ENCODE measurements at regions not wholly inside any gene's neighbourhood (a gene's known extent, or its start where the extent isn't known, plus 50 kb on each side); places are given as distances from the start of the nearest gene placed in this dataset.

DNA sequence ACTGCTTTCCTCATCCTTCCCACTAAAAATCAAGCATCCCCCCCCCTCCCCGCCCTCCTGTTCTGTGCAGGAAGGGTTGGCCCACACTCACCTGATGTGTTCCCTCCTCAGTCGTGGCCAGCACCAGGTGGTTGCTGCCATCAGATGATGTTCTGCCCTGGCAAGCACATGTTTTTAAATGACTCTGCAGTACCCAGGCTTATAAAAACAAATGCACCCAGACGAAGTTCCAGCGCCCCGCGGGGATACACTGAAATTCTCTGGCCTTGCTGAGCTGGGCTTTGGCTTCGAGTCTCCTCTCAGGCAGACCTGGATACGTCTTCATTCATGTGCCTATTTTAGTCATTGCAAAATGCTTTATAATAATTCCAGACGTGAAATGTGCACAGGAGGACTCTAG, 316.3 kb downstream of the DLEU7 start:
- H3K9me3 ChIP-seq (ENCODE audit: control insufficient read depth in 2 of 2, low read length in 2 of 2): no peaks in the 10 kb centered on the region
- no peak overlapping the region for H3K9ac ChIP-seq (ENCODE audit: low read length in 2 of 2)
- no peaks in the 10 kb centered on the region for H3K36me3 ChIP-seq (ENCODE audit: control insufficient read depth in 2 of 2, insufficient read depth in 2 of 2, low read length in 2 of 2)
- no peaks in the 10 kb centered on the region for H3K27me3 ChIP-seq (ENCODE audit: control insufficient read depth in 1 of 2, insufficient read depth in 2 of 2, low read length in 2 of 2)
- H3K4me1 ChIP-seq (ENCODE audit: control insufficient read depth, insufficient read depth, low read length): peaks cover 19% of the 10 kb centered on the region
- H3K27ac ChIP-seq (ENCODE audit: low read length): no peak overlapping the region
- H3K4me3 ChIP-seq (ENCODE audit: low read length in 2 of 2): peak overlapping the region in 1 of 2 donors; percentile 17

DNA sequence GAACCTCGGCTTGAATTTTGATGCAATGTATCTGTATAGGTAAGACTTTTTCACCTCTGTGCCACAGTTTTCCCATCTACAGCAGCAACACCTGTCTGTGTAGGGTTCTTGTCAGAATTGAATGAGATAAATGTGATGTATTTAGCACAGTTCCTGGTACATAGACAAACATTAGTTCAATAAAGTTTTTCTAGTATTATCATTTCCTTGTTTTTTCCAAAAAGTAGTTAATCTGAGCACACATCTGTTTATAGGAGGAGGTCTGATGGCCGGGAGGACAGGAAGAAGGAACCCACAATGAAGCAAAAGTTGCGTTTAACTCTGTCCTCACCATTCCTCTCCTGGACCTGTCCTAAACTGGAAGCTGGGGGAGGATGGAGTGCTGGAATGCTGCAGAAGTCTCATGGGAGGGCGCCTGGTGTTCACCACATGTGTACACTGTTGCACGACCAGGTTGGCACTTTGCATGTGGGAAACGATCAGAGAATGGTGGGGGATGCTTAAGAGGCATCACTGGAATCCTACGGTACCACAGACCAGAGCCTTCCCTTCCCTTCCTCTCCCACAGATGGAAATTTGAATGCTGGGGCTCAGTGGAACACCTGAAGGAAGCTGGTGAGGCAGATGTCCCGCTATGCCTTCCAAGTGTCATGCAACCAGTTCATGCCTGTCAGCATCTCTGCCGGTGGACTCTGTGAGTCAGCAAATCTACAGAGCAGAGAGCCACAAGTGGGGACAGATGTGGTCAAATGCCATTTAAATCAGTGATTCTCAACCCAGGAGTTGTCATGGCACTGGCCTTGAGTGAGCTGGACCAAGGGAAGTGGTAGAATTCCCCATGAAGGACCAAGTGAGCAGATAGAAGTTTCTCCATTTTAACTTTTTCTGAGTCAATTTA, 315.6 kb downstream of the DLEU7 start:
- no peaks in the 10 kb centered on the region for H3K27me3 ChIP-seq (ENCODE audit: control insufficient read depth in 1 of 2, insufficient read depth in 2 of 2, low read length in 2 of 2)
- H3K27ac ChIP-seq (ENCODE audit: low read length): no peak overlapping the region
- no peak overlapping the region for H3K4me3 ChIP-seq (ENCODE audit: low read length in 2 of 2)
- H3K9ac ChIP-seq (ENCODE audit: low read length in 2 of 2): no peak overlapping the region
- no peaks in the 10 kb centered on the region for H3K36me3 ChIP-seq (ENCODE audit: control insufficient read depth in 2 of 2, insufficient read depth in 2 of 2, low read length in 2 of 2)
- no peaks in the 10 kb centered on the region for H3K9me3 ChIP-seq (ENCODE audit: control insufficient read depth in 2 of 2, low read length in 2 of 2)
- peaks cover 17% of the 10 kb centered on the region for H3K4me1 ChIP-seq (ENCODE audit: control insufficient read depth, insufficient read depth, low read length)

DNA sequence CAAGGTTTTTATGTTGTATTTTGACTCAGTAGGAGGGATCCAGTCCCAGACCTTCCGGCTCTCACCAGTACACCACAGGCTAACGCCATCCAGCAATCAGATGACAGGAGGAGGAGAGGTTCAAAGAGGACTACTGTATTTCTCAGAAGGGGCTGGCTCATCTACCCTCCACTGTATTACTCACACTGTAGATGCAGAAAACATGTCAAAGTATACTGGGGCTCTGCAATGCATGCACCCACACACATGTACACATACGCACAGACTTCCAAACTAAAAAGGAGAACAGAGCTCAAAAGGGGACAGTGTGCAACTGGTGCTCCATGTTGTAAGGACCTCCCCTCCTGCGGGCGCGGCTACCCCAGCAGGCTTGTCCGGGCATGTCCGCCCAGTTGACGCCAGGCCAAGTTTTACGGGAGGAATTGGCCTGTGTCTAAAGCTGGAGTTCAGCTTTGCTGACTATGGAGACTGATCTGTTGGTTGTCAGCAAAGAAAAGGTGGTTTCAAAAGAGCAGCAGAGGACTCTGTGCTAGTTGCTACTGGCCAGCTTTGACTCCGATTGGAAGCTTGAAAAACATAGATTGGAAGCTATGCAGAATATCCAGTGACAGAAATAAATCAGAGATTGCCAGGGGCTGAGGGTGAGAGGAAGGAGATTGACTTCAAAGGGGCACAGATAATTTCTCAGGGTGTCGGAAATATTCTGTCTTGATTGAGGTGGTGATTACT, 314.2 kb downstream of the DLEU7 start:
- Histone ChIP-seq H3K4me3 (ENCODE audit: low read length in 2 of 2) (peak overlapping the region; percentile 51 to 60), H3K4me1 (ENCODE audit: control insufficient read depth, insufficient read depth, low read length) (peaks cover 17% of the 10 kb centered on the region), H3K9ac (ENCODE audit: low read length in 2 of 2) (peak overlapping the region in 1 of 2 donors; percentile 18), H3K27me3 (ENCODE audit: control insufficient read depth in 1 of 2, insufficient read depth in 2 of 2, low read length in 2 of 2) (no peaks in the 10 kb centered on the region), H3K9me3 (ENCODE audit: control insufficient read depth in 2 of 2, low read length in 2 of 2) (no peaks in the 10 kb centered on the region), H3K27ac (ENCODE audit: low read length) (peak overlapping the region; percentile 3), H3K36me3 (ENCODE audit: control insufficient read depth in 2 of 2, insufficient read depth in 2 of 2, low read length in 2 of 2) (no peaks in the 10 kb centered on the region)

DNA sequence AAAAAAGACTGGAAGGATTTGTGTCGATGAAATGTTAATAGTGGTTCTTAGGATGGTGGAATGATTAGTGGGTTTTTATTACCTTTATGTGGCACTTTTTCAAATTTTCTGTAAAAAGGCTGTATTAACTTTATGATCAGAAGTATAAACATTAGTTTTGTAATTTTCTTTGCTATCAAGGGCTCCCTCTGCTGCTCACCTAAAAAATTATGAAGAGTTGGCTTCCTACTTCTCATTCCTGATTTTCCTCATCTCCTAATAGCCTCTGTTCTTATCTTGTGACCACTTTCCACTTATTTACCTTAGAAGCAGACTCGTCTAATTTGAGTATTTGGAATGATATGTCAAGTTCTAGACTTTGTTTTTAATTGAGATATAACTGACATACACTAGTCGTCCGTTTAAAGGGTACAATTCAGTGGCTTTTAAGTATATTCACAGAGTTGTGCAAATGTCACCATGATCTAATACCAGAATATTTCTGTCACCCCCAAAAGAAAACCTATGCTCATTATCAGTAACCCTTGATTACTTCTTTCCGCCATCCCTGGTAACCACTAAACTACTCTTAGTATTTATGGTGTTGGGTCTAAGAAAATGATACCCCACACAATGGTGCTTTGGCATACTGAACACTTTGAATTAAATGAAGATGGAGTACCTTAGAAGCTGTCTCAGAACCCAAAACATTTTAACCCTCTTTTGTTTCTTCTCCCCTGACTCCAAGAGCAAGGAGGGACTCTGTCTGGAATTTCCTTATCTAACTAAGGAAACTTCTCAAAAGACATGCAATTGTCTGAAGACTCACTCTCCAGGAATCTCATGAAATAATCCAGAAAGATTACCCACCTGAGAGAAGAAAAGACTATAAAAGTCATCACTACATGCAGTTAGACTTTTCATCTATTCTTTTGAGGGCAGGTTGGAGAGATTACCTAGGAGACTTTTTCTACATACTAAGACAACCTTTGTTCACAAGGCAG, 311.3 kb downstream of the DLEU7 start:
- H3K9ac ChIP-seq (ENCODE audit: low read length in 2 of 2): no peak overlapping the region
- H3K9me3 ChIP-seq (ENCODE audit: control insufficient read depth in 2 of 2, low read length in 2 of 2): no peaks in the 10 kb centered on the region
- H3K4me3 ChIP-seq (ENCODE audit: low read length in 2 of 2): no peak overlapping the region
- H3K36me3 ChIP-seq (ENCODE audit: control insufficient read depth in 2 of 2, insufficient read depth in 2 of 2, low read length in 2 of 2): no peaks in the 10 kb centered on the region
- H3K27ac ChIP-seq (ENCODE audit: low read length): no peak overlapping the region
- H3K4me1 ChIP-seq (ENCODE audit: control insufficient read depth, insufficient read depth, low read length): peaks cover 13% of the 10 kb centered on the region
- H3K27me3 ChIP-seq (ENCODE audit: control insufficient read depth in 1 of 2, insufficient read depth in 2 of 2, low read length in 2 of 2): no peaks in the 10 kb centered on the region

GRCh38 chr13:50535050-50535449, 308.4 kb downstream of the DLEU7 start:
- Histone ChIP-seq H3K9me3 (ENCODE audit: control insufficient read depth in 2 of 2, low read length in 2 of 2) (no peaks in the 10 kb centered on the region), H3K27me3 (ENCODE audit: control insufficient read depth in 1 of 2, insufficient read depth in 2 of 2, low read length in 2 of 2) (no peaks in the 10 kb centered on the region), H3K36me3 (ENCODE audit: control insufficient read depth in 2 of 2, insufficient read depth in 2 of 2, low read length in 2 of 2) (no peaks in the 10 kb centered on the region), H3K9ac (ENCODE audit: low read length in 2 of 2) (no peak overlapping the region), H3K4me3 (ENCODE audit: low read length in 2 of 2) (no peak overlapping the region), H3K27ac (ENCODE audit: low read length) (no peak overlapping the region), H3K4me1 (ENCODE audit: control insufficient read depth, insufficient read depth, low read length) (no peaks in the 10 kb centered on the region)

DNA sequence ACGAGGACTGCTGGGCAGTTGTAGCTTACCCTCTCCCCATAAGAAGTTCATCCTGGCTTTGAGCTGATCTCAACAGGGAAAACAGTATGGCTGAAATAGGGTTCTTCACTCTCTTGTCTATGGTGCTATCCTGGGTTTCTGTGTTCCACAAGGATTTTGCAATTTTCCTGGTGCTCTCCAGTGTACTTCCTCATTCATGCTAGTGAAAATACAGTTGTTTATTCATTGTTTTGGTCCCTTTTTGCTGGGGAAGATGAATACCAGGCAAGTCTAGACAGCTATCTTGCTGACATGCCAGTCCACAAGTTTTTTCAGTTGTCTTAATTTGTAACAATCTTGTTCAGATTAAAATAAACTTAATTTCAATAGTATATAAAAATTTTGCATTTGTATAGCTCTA, 306.5 kb downstream of the DLEU7 start:
- H3K9me3 ChIP-seq (ENCODE audit: control insufficient read depth in 2 of 2, low read length in 2 of 2): no peaks in the 10 kb centered on the region
- no peaks in the 10 kb centered on the region for H3K4me1 ChIP-seq (ENCODE audit: control insufficient read depth, insufficient read depth, low read length)
- H3K27me3 ChIP-seq (ENCODE audit: control insufficient read depth in 1 of 2, insufficient read depth in 2 of 2, low read length in 2 of 2): no peaks in the 10 kb centered on the region
- no peak overlapping the region for H3K4me3 ChIP-seq (ENCODE audit: low read length in 2 of 2)
- H3K9ac ChIP-seq (ENCODE audit: low read length in 2 of 2): no peak overlapping the region
- no peaks in the 10 kb centered on the region for H3K36me3 ChIP-seq (ENCODE audit: control insufficient read depth in 2 of 2, insufficient read depth in 2 of 2, low read length in 2 of 2)
- H3K27ac ChIP-seq (ENCODE audit: low read length): no peak overlapping the region

DNA sequence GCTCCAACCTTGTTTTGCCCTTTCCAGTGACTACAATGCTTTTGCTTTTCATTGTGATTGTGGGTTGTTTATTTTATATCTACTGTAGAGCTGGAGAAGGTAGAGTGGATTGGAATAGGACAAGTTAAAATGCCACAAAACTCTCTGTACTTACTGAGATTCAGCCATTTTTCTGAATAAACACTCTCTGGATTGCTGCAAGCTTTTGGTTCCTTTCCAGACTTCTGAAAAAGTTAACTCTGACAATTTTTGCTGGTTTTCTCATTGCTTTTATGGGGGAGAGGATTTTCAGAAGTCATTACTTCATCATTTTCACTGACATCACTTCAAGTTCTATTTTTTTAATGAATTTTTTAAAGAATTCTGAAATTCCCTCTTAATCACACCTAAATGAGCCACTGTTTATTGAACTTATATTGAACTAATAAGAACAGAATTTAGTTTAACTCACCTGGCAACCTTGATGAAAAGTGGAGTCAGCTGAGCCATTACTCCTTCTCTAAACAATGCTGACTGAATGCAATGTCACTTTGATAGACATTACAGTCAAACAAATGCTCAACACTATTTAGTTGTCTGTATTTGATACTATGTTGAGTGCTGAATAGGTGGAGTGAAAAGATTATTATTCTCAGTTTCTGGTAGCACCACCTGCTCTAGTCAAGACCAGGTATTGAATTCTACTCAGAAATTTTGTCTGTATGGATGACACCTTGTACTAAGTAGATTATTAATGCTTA, 303.5 kb downstream of the DLEU7 start:
- Histone ChIP-seq H3K27ac (ENCODE audit: low read length) (no peak overlapping the region), H3K27me3 (ENCODE audit: control insufficient read depth in 1 of 2, insufficient read depth in 2 of 2, low read length in 2 of 2) (no peaks in the 10 kb centered on the region), H3K9ac (ENCODE audit: low read length in 2 of 2) (no peak overlapping the region), H3K36me3 (ENCODE audit: control insufficient read depth in 2 of 2, insufficient read depth in 2 of 2, low read length in 2 of 2) (no peaks in the 10 kb centered on the region), H3K4me1 (ENCODE audit: control insufficient read depth, insufficient read depth, low read length) (no peaks in the 10 kb centered on the region), H3K4me3 (ENCODE audit: low read length in 2 of 2) (no peak overlapping the region), H3K9me3 (ENCODE audit: control insufficient read depth in 2 of 2, low read length in 2 of 2) (no peaks in the 10 kb centered on the region)

DNA sequence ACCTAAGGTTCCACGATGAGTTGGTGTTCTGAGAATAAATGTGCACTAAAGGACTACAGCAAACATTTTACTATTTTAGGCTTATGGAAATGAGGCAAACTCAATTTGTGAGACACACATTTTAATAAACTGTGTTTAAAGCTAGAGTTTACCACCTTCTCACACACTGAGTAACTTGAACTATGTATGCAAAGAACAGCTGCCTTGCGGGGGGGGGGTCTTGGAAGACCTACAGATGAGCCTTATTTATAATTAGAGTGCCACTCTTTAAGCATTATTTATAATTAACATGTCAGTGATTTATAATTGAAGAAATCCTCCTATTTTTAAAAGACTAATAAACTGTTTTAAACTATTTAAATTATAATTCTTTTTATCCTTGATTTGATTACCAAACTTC, 300.4 kb downstream of the DLEU7 start:
- H3K4me1 ChIP-seq (ENCODE audit: control insufficient read depth, insufficient read depth, low read length): no peaks in the 10 kb centered on the region
- H3K4me3 ChIP-seq (ENCODE audit: low read length in 2 of 2): no peak overlapping the region
- H3K9ac ChIP-seq (ENCODE audit: low read length in 2 of 2): no peak overlapping the region
- no peaks in the 10 kb centered on the region for H3K36me3 ChIP-seq (ENCODE audit: control insufficient read depth in 2 of 2, insufficient read depth in 2 of 2, low read length in 2 of 2)
- no peak overlapping the region for H3K27ac ChIP-seq (ENCODE audit: low read length)
- no peaks in the 10 kb centered on the region for H3K27me3 ChIP-seq (ENCODE audit: control insufficient read depth in 1 of 2, insufficient read depth in 2 of 2, low read length in 2 of 2)
- H3K9me3 ChIP-seq (ENCODE audit: control insufficient read depth in 2 of 2, low read length in 2 of 2): no peaks in the 10 kb centered on the region

DNA sequence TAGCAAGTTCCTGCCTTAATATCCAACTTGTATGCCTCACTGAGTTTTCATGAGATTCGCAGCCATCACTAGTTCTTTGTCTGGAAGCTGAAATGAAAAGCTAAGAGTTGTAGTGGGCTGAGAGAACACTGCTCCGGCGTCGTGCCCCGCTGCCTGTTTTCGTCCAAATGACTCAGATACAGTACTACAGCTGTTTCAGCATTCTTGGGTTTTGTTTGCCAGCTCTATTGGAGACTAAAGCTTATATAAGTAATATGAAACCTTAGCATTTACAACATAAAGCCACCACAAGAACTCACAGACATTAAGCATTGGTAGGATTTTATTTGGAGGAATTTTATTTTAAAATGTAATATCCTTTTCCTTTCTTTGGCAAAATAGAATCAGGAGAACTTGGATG, 299.7 kb downstream of the DLEU7 start:
- no peaks in the 10 kb centered on the region for H3K4me1 ChIP-seq (ENCODE audit: control insufficient read depth, insufficient read depth, low read length)
- H3K4me3 ChIP-seq (ENCODE audit: low read length in 2 of 2): no peak overlapping the region
- H3K27ac ChIP-seq (ENCODE audit: low read length): no peak overlapping the region
- H3K27me3 ChIP-seq (ENCODE audit: control insufficient read depth in 1 of 2, insufficient read depth in 2 of 2, low read length in 2 of 2): no peaks in the 10 kb centered on the region
- H3K36me3 ChIP-seq (ENCODE audit: control insufficient read depth in 2 of 2, insufficient read depth in 2 of 2, low read length in 2 of 2): no peaks in the 10 kb centered on the region
- no peaks in the 10 kb centered on the region for H3K9me3 ChIP-seq (ENCODE audit: control insufficient read depth in 2 of 2, low read length in 2 of 2)
- no peak overlapping the region for H3K9ac ChIP-seq (ENCODE audit: low read length in 2 of 2)

GRCh38 chr13:50544211-50544610, 299.3 kb downstream of the DLEU7 start:
- Histone ChIP-seq H3K4me1 (ENCODE audit: control insufficient read depth, insufficient read depth, low read length) (no peaks in the 10 kb centered on the region), H3K27me3 (ENCODE audit: control insufficient read depth in 1 of 2, insufficient read depth in 2 of 2, low read length in 2 of 2) (no peaks in the 10 kb centered on the region), H3K9me3 (ENCODE audit: control insufficient read depth in 2 of 2, low read length in 2 of 2) (no peaks in the 10 kb centered on the region), H3K4me3 (ENCODE audit: low read length in 2 of 2) (no peak overlapping the region), H3K36me3 (ENCODE audit: control insufficient read depth in 2 of 2, insufficient read depth in 2 of 2, low read length in 2 of 2) (no peaks in the 10 kb centered on the region), H3K9ac (ENCODE audit: low read length in 2 of 2) (no peak overlapping the region), H3K27ac (ENCODE audit: low read length) (no peak overlapping the region)
